Stomach (tissue), 8 donors: ENCODE measurements at regions not wholly inside any gene's neighbourhood (a gene's known extent, or its start where the extent isn't known, plus 50 kb on each side); places are given as distances from the start of the nearest gene placed in this dataset.

ENCODE experiments used
- DNase-seq, 2 donors: peaks; one replicate each; pipeline versions ENCODE4 v3.0.0 to v3.0.0-alpha.2; 2013 to 2019
- H3K27ac ChIP-seq, 5 donors: fragments of 200-600 bp in 4 of 5; sonication (generic) in 4 of 5; one replicate each; pipeline ENCODE4 v1.5.1; 2013 to 2019; ENCODE audit warnings: mild to moderate bottlenecking in 1 of 5, moderate library complexity in 1 of 5
- H3K27me3 ChIP-seq, 3 donors: fragments of 200-600 bp; sonication (generic); one replicate each; pipeline ENCODE4 v1.5.1; 2017 to 2019; ENCODE audit warnings: mixed run types in 1 of 3
- H3K36me3 ChIP-seq, 4 donors: fragments of 200-600 bp; sonication (generic); 1 replicate in 3 of 4; 2 replicates in 1 of 4; pipeline ENCODE4 v1.5.1; 2016 to 2019
- H3K4me1 ChIP-seq, 4 donors: fragments of 200-600 bp; sonication (generic); one replicate each; pipeline ENCODE4 v1.5.1; 2016 to 2019
- H3K4me3 ChIP-seq, 4 donors: fragments of 200-600 bp; sonication (generic) in 3 of 4; one replicate each; pipeline ENCODE4 v1.5.1; 2016 to 2019; ENCODE audit warnings: mild to moderate bottlenecking in 1 of 4
- H3K9me3 ChIP-seq, 4 donors: fragments of 200-600 bp; sonication (generic); one replicate each; pipeline ENCODE4 v1.5.1; 2016 to 2019
- CTCF ChIP-seq, 7 experiments: fragments of 450-650 bp in 4 of 7; fragments of 200-600 bp in 3 of 7; sonication (generic) in 3 of 7; IDR thresholded peaks; one replicate each; pipeline ENCODE4 v1.5.1; 2016 to 2019; ENCODE audit warnings: antibody characterized with exemption in 7 of 7, control low read depth in 2 of 7, mild to moderate bottlenecking in 1 of 7
- EP300 ChIP-seq: sonication (generic); formaldehyde crosslinking; IDR thresholded peaks from one replicate; pipeline ENCODE4 v1.6.1; 2017; ENCODE audit warnings: antibody characterized with exemption
- POLR2A ChIP-seq, 4 donors: fragments of 450-650 bp; IDR thresholded peaks; one replicate each; pipeline ENCODE4 v1.6.1; 2016; ENCODE audit warnings: antibody characterized with exemption in 4 of 4, control low read depth in 2 of 4, mild to moderate bottlenecking in 1 of 4, moderate library complexity in 1 of 4
- POLR2AphosphoS5 ChIP-seq, 3 donors: sonication (generic); formaldehyde crosslinking; IDR thresholded peaks; one replicate each; pipeline ENCODE4 v1.6.1; 2016; ENCODE audit warnings: antibody characterized with exemption in 3 of 3
- WGBS, 5 donors: extraction: QIAGEN DNeasy Blood & Tissue Kit in 3 of 5; methylation state at CpG; one replicate each; pipeline versions ENCODE4 v1.1.5 to v1.1.7; 2013 to 2018; 5-methylcytosine and 5-hydroxymethylcytosine counted together
- intact Hi-C: fragments of 100-400 bp; cut with DNase I; formaldehyde crosslinking; loops from one replicate; pipeline ENCODE4 v1.15.1; 2023; ENCODE audit warnings: low total_unique reads
- donor health status: healthy with polysubstance abuse.
- donor health status: Bipolar disorder and iron deficiency.
- donor health status: healthy.

GRCh38 chr2:126787289-126787688 lies 111.4 kb upstream of the TEX51 start:
- peaks cover 0 to 22% (median 7%) of the 10 kb centered on the region in 3 donors for H3K27me3 ChIP-seq
- no peak for TF ChIP-seq POLR2AphosphoS5 (IDR thresholded peaks at IDR 0.05)
- no peak for TF ChIP-seq CTCF (IDR thresholded peaks at IDR 0.05)
- TF ChIP-seq POLR2A (IDR thresholded peaks at IDR 0.05) = no peak
- TF ChIP-seq EP300 = no peak
- no peaks in the 10 kb centered on the region for H3K36me3 ChIP-seq
- no peaks in the 10 kb centered on the region for H3K4me1 ChIP-seq
- no peak overlapping the region for H3K27ac ChIP-seq
- intact Hi-C loops = no loop called here
- no peak overlapping the region for H3K4me3 ChIP-seq
- 86 to 97% (median 93%) methylated on average over 4 of the region's 4 CpGs for WGBS, 5 donors
- no peak for DNase-seq
- H3K9me3 ChIP-seq = no peaks in the 10 kb centered on the region

- intact Hi-C loops = no loop called here
- Histone ChIP-seq H3K4me3 (no peak overlapping the region), H3K9me3 (no peaks in the 10 kb centered on the region), H3K27me3 (peaks cover 0 to 24% (median 1%) of the 10 kb centered on the region in 3 donors), H3K27ac (no peak overlapping the region), H3K36me3 (no peaks in the 10 kb centered on the region), H3K4me1 (no peaks in the 10 kb centered on the region)
- no peak for DNase-seq
- 61 to 78% (median 67%) methylated on average over 4 of the region's 4 CpGs for WGBS, 5 donors
- TF ChIP-seq CTCF (IDR thresholded peaks at IDR 0.05) (no peak), POLR2AphosphoS5 (IDR thresholded peaks at IDR 0.05) (no peak), POLR2A (IDR thresholded peaks at IDR 0.05) (no peak), EP300 (no peak)
These were observed 110.6 kb upstream of the TEX51 start for GRCh38 chr2:126788113-126788512.

GRCh38 chr2:126788652-126789051 lies 110.0 kb upstream of the TEX51 start:
- no peaks in the 10 kb centered on the region for H3K9me3 ChIP-seq
- H3K36me3 ChIP-seq = no peaks in the 10 kb centered on the region
- H3K4me1 ChIP-seq = no peaks in the 10 kb centered on the region
- no peak for DNase-seq
- H3K27me3 ChIP-seq = peaks cover 0 to 26% (median 0%) of the 10 kb centered on the region in 3 donors
- TF ChIP-seq POLR2AphosphoS5 (IDR thresholded peaks at IDR 0.05) = no peak
- no peak for TF ChIP-seq CTCF (IDR thresholded peaks at IDR 0.05)
- no peak for TF ChIP-seq EP300
- TF ChIP-seq POLR2A (IDR thresholded peaks at IDR 0.05) = no peak
- intact Hi-C loops = no loop called here
- WGBS, 5 donors = 75 to 80% (median 77%) methylated on average over 4 of the region's 4 CpGs
- no peak overlapping the region for H3K27ac ChIP-seq
- no peak overlapping the region for H3K4me3 ChIP-seq

GRCh38 chr2:126790987-126791780 lies 107.5 kb upstream of the TEX51 start:
- Histone ChIP-seq H3K4me1 (no peaks in the 10 kb centered on the region), H3K36me3 (no peaks in the 10 kb centered on the region), H3K27ac (no peak overlapping the region), H3K9me3 (no peaks in the 10 kb centered on the region), H3K4me3 (no peak overlapping the region), H3K27me3 (peaks cover 0 to 29% (median 0%) of the 10 kb centered on the region in 3 donors)
- WGBS, 5 donors = 84 to 90% (median 85%) methylated on average over 18 of the region's 18 CpGs
- no peak for TF ChIP-seq POLR2A (IDR thresholded peaks at IDR 0.05)
- TF ChIP-seq POLR2AphosphoS5 (IDR thresholded peaks at IDR 0.05) = no peak
- no peak for TF ChIP-seq CTCF (IDR thresholded peaks at IDR 0.05)
- no peak for TF ChIP-seq EP300
- intact Hi-C loops = no loop called here
- no peak for DNase-seq
